HEK293 (cell line): ENCODE measurements at regions not wholly inside any gene's neighbourhood (a gene's known extent, or its start where the extent isn't known, plus 50 kb on each side); places are given as distances from the start of the nearest gene placed in this dataset.

Experiments used
- CTCF ChIA-PET: fragments of 350-600 bp; formaldehyde crosslinking; extraction: SDS; loops from one replicate; lab custom pipeline; 2021; ENCODE audit warnings: antibody characterized with exemption; lab: Yijun Ruan, JAX
- POLR2A ChIA-PET: fragments of 300-600 bp; formaldehyde crosslinking; extraction: SDS; loops from one replicate; lab custom pipeline; 2020; ENCODE audit warnings: antibody characterized with exemption, inconsistent platforms; lab: Yijun Ruan, JAX
- H3K27ac ChIP-seq: fragments of 200-500 bp; sonication (Bioruptor generic); 2 replicates; pipeline ENCODE4 v1.5.1; 2014; ENCODE audit warnings: low read depth, low read length, control low read depth, inconsistent platforms; ENCODE audit errors: extremely low read depth
- H3K36me3 ChIP-seq, 2 experiments: fragments of 200-500 bp in 1 of 2; sonication (Bioruptor generic) in 1 of 2; 1 replicate in 1 of 2; 2 replicates in 1 of 2; pipeline ENCODE4 v1.5.1; 2014 to 2017; ENCODE audit warnings: inconsistent platforms in 2 of 2, low read length in 2 of 2; ENCODE audit not compliant: control insufficient read depth in 2 of 2, insufficient read depth in 1 of 2
- H3K4me1 ChIP-seq: fragments of 200-500 bp; sonication (Bioruptor generic); 2 replicates; pipeline ENCODE4 v1.5.1; 2014; ENCODE audit warnings: mild to moderate bottlenecking, low read length, inconsistent platforms; ENCODE audit not compliant: control insufficient read depth, insufficient read depth
- H3K4me3 ChIP-seq: 2 replicates; pipeline ENCODE4 v1.5.1; 2011; ENCODE audit warnings: low read depth, mild to moderate bottlenecking, control low read depth, low read length, moderate library complexity
- H3K9me3 ChIP-seq: fragments of 200-500 bp; sonication (Bioruptor generic); 2 replicates; pipeline ENCODE4 v1.5.1; 2014; ENCODE audit warnings: low read depth, low read length, inconsistent platforms; ENCODE audit not compliant: control insufficient read depth, insufficient read depth
- HOXD13 ChIP-seq: sonication (generic); formaldehyde crosslinking; IDR thresholded peaks from 2 replicates; pipeline ENCODE4 v1.8.0; 2022; ENCODE audit warnings: missing genetic modification reagents, borderline replicate concordance
- MZF1 ChIP-seq: fragments of 450-650 bp; formaldehyde crosslinking; IDR thresholded peaks from 2 replicates; pipeline ENCODE4 v1.5.1; 2017; ENCODE audit warnings: missing biosample characterization, missing genetic modification characterization, borderline replicate concordance
- SETDB1 ChIP-seq: IDR thresholded peaks from one replicate; pipeline ENCODE4 v1.6.1; 2017; ENCODE audit warnings: mild to moderate bottlenecking, low read length, moderate library complexity, mixed read lengths; ENCODE audit not compliant: insufficient read length
- SP2 ChIP-seq: fragments of 450-650 bp; formaldehyde crosslinking; IDR thresholded peaks from 2 replicates; pipeline ENCODE4 v1.5.1; 2016; ENCODE audit warnings: missing biosample characterization, missing genetic modification characterization
- ZBTB17 ChIP-seq: fragments of 450-650 bp; formaldehyde crosslinking; IDR thresholded peaks from 2 replicates; pipeline ENCODE4 v1.5.1; 2016; ENCODE audit warnings: missing biosample characterization, missing genetic modification characterization
- ZBTB48 ChIP-seq: fragments of 450-650 bp; formaldehyde crosslinking; IDR thresholded peaks from 2 replicates; pipeline ENCODE4 v1.5.1; 2016; ENCODE audit warnings: missing biosample characterization, missing genetic modification characterization
- ZFP69B ChIP-seq: fragments of 450-650 bp; formaldehyde crosslinking; IDR thresholded peaks from 2 replicates; pipeline ENCODE4 v1.5.1; 2016; ENCODE audit warnings: missing biosample characterization, missing genetic modification characterization
- ZNF221 ChIP-seq: fragments of 450-650 bp; formaldehyde crosslinking; IDR thresholded peaks from 2 replicates; pipeline ENCODE4 v1.5.1; 2017; ENCODE audit warnings: missing biosample characterization, missing genetic modification characterization, borderline replicate concordance
- ZNF266 ChIP-seq: fragments of 450-650 bp; formaldehyde crosslinking; IDR thresholded peaks from 2 replicates; pipeline ENCODE4 v1.5.1; 2016; ENCODE audit warnings: missing biosample characterization, missing genetic modification characterization, low read depth
- ZNF280D ChIP-seq: fragments of 450-650 bp; formaldehyde crosslinking; IDR thresholded peaks from 2 replicates; pipeline ENCODE4 v1.5.1; 2016; ENCODE audit warnings: missing biosample characterization, missing genetic modification characterization
- ZNF311 ChIP-seq: fragments of 450-650 bp; formaldehyde crosslinking; IDR thresholded peaks from 2 replicates; pipeline ENCODE4 v1.5.1; 2017; ENCODE audit warnings: missing biosample characterization, missing genetic modification characterization, borderline replicate concordance
- ZNF433 ChIP-seq: fragments of 450-650 bp; formaldehyde crosslinking; IDR thresholded peaks from 2 replicates; pipeline ENCODE4 v1.5.1; 2016; ENCODE audit warnings: missing biosample characterization, missing genetic modification characterization, low read depth
- ZNF501 ChIP-seq: fragments of 450-650 bp; formaldehyde crosslinking; IDR thresholded peaks from 2 replicates; pipeline ENCODE4 v1.5.1; 2016; ENCODE audit warnings: missing biosample characterization, missing genetic modification characterization
- ZNF514 ChIP-seq: fragments of 450-650 bp; formaldehyde crosslinking; IDR thresholded peaks from 2 replicates; pipeline ENCODE4 v1.5.1; 2016; ENCODE audit warnings: missing biosample characterization, missing genetic modification characterization
- ZNF548 ChIP-seq: fragments of 450-650 bp; formaldehyde crosslinking; IDR thresholded peaks from 2 replicates; pipeline ENCODE4 v1.5.1; 2016; ENCODE audit warnings: missing biosample characterization, missing genetic modification characterization
- ZNF629 ChIP-seq: fragments of 450-650 bp; formaldehyde crosslinking; IDR thresholded peaks from 2 replicates; pipeline ENCODE4 v1.5.1; 2017; ENCODE audit warnings: missing biosample characterization, missing genetic modification characterization
- ZNF654 ChIP-seq: fragments of 450-650 bp; formaldehyde crosslinking; IDR thresholded peaks from 2 replicates; pipeline ENCODE4 v1.5.1; 2016; ENCODE audit warnings: low read depth, missing biosample characterization, missing genetic modification characterization
- ZNF670 ChIP-seq: fragments of 450-650 bp; formaldehyde crosslinking; IDR thresholded peaks from 2 replicates; pipeline ENCODE4 v1.5.1; 2016; ENCODE audit warnings: missing biosample characterization, missing genetic modification characterization, low read depth
- ZNF701 ChIP-seq: fragments of 450-650 bp; formaldehyde crosslinking; IDR thresholded peaks from 2 replicates; pipeline ENCODE4 v1.5.1; 2016; ENCODE audit warnings: missing biosample characterization, missing genetic modification characterization
- ZSCAN16 ChIP-seq: fragments of 450-650 bp; formaldehyde crosslinking; IDR thresholded peaks from 2 replicates; pipeline ENCODE4 v1.5.1; 2016; ENCODE audit warnings: missing biosample characterization, missing genetic modification characterization
- ZXDB ChIP-seq: fragments of 450-650 bp; formaldehyde crosslinking; IDR thresholded peaks from 2 replicates; pipeline ENCODE4 v1.5.1; 2016; ENCODE audit warnings: missing biosample characterization, missing genetic modification characterization
- TF ChIP-seq, protein P1 (sequence below): fragments of 450-650 bp; formaldehyde crosslinking; IDR thresholded peaks from 2 replicates; pipeline ENCODE4 v1.5.1; 2017; ENCODE audit warnings: missing biosample characterization, missing genetic modification characterization
- TF ChIP-seq, protein P2 (sequence below): fragments of 450-650 bp; formaldehyde crosslinking; IDR thresholded peaks from 2 replicates; pipeline ENCODE4 v1.5.1; 2017; ENCODE audit warnings: missing biosample characterization, missing genetic modification characterization
- TF ChIP-seq, protein P3 (sequence below): fragments of 450-650 bp; formaldehyde crosslinking; IDR thresholded peaks from 2 replicates; pipeline ENCODE4 v1.5.1; 2016; ENCODE audit warnings: missing biosample characterization, missing genetic modification characterization, borderline replicate concordance

- TF ChIP-seq, protein P1, sequence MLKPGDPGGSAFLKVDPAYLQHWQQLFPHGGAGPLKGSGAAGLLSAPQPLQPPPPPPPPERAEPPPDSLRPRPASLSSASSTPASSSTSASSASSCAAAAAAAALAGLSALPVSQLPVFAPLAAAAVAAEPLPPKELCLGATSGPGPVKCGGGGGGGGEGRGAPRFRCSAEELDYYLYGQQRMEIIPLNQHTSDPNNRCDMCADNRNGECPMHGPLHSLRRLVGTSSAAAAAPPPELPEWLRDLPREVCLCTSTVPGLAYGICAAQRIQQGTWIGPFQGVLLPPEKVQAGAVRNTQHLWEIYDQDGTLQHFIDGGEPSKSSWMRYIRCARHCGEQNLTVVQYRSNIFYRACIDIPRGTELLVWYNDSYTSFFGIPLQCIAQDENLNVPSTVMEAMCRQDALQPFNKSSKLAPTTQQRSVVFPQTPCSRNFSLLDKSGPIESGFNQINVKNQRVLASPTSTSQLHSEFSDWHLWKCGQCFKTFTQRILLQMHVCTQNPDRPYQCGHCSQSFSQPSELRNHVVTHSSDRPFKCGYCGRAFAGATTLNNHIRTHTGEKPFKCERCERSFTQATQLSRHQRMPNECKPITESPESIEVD (tag by site-specific recombination): no peak
- TF ChIP-seq ZNF514 (tag by site-specific recombination) (no peak), ZBTB17 (no peak), ZFP69B (no peak), ZBTB48 (tag by site-specific recombination) (no peak), ZSCAN16 (no peak)
Measured at GRCh38 chr4:170581969-170582368, 492.2 kb upstream of the AADAT start (continued).

DNA sequence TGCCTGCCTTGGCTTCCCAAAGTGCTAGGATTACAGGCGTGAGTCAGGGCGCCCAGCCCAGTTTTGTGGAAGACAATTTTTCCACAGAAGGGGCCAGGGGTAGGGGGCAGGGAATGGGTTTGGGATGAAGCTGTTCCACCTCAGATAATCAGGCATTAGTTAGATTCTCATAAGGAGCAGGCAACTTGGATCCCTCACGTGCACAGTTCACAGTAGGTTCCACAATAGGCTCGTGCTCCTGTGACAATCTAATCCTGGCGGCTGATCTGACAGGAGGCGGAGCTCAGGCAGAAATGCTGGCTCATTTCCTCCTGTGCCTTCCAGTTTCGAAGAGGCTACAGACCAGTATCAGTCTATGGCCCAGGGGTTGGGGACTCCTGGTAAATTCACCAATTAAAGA lies 491.6 kb upstream of the AADAT start:
- no peaks in the 10 kb centered on the region for H3K4me1 ChIP-seq
- TF ChIP-seq ZNF670 (tag by site-specific recombination) (no peak), HOXD13 (no peak), ZXDB (tag by site-specific recombination) (no peak), ZNF266 (tag by site-specific recombination) (no peak)
- no peak overlapping the region for H3K27ac ChIP-seq
- ChIA-PET POLR2A (no interaction called here), CTCF (no interaction called here)
- H3K4me3 ChIP-seq: no peak overlapping the region
- H3K9me3 ChIP-seq: no peaks in the 10 kb centered on the region
- H3K36me3 ChIP-seq: no peaks in the 10 kb centered on the region

DNA sequence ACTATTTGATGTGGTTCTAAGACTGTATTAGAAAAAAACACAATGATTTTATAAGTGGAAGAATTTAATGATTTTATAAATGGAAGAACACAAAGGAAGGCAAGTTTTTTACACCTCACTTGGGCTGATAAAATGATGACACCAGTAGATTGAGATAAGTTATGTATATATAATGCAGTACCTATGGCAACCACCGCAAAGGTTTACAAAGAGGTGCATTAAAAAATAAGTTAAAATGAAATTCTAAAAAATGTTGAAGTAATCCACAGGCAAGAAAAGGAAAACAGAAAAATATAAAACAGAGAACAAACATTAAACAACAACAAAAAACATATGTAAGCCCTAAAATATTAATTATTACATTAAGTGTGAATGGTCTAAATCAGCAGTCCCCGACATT lies 490.9 kb upstream of the AADAT start:
- Histone ChIP-seq H3K27ac (no peak overlapping the region), H3K36me3 (no peaks in the 10 kb centered on the region), H3K4me3 (no peak overlapping the region), H3K9me3 (no peaks in the 10 kb centered on the region), H3K4me1 (no peaks in the 10 kb centered on the region)
- CTCF ChIA-PET: no interaction called here
- no peak for TF ChIP-seq ZNF501 (tag by site-specific recombination)
- TF ChIP-seq, protein P2, sequence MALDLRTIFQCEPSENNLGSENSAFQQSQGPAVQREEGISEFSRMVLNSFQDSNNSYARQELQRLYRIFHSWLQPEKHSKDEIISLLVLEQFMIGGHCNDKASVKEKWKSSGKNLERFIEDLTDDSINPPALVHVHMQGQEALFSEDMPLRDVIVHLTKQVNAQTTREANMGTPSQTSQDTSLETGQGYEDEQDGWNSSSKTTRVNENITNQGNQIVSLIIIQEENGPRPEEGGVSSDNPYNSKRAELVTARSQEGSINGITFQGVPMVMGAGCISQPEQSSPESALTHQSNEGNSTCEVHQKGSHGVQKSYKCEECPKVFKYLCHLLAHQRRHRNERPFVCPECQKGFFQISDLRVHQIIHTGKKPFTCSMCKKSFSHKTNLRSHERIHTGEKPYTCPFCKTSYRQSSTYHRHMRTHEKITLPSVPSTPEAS: no peak
- no peak for TF ChIP-seq ZNF701
- no peak for TF ChIP-seq ZNF548 (tag by site-specific recombination)
- no peak for TF ChIP-seq ZNF280D (tag by site-specific recombination)
- TF ChIP-seq ZNF433 (tag by site-specific recombination): no peak
- TF ChIP-seq, protein P3, sequence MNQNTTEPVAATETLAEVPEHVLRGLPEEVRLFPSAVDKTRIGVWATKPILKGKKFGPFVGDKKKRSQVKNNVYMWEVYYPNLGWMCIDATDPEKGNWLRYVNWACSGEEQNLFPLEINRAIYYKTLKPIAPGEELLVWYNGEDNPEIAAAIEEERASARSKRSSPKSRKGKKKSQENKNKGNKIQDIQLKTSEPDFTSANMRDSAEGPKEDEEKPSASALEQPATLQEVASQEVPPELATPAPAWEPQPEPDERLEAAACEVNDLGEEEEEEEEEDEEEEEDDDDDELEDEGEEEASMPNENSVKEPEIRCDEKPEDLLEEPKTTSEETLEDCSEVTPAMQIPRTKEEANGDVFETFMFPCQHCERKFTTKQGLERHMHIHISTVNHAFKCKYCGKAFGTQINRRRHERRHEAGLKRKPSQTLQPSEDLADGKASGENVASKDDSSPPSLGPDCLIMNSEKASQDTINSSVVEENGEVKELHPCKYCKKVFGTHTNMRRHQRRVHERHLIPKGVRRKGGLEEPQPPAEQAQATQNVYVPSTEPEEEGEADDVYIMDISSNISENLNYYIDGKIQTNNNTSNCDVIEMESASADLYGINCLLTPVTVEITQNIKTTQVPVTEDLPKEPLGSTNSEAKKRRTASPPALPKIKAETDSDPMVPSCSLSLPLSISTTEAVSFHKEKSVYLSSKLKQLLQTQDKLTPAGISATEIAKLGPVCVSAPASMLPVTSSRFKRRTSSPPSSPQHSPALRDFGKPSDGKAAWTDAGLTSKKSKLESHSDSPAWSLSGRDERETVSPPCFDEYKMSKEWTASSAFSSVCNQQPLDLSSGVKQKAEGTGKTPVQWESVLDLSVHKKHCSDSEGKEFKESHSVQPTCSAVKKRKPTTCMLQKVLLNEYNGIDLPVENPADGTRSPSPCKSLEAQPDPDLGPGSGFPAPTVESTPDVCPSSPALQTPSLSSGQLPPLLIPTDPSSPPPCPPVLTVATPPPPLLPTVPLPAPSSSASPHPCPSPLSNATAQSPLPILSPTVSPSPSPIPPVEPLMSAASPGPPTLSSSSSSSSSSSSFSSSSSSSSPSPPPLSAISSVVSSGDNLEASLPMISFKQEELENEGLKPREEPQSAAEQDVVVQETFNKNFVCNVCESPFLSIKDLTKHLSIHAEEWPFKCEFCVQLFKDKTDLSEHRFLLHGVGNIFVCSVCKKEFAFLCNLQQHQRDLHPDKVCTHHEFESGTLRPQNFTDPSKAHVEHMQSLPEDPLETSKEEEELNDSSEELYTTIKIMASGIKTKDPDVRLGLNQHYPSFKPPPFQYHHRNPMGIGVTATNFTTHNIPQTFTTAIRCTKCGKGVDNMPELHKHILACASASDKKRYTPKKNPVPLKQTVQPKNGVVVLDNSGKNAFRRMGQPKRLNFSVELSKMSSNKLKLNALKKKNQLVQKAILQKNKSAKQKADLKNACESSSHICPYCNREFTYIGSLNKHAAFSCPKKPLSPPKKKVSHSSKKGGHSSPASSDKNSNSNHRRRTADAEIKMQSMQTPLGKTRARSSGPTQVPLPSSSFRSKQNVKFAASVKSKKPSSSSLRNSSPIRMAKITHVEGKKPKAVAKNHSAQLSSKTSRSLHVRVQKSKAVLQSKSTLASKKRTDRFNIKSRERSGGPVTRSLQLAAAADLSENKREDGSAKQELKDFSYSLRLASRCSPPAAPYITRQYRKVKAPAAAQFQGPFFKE (tag by site-specific recombination): no peak
- no peak for TF ChIP-seq ZNF311
- TF ChIP-seq SP2: no peak
- TF ChIP-seq SETDB1: no peak
- TF ChIP-seq ZNF629 (tag by site-specific recombination): no peak
- TF ChIP-seq ZNF221 (tag by site-specific recombination): no peak
- no peak for TF ChIP-seq ZBTB17
- TF ChIP-seq ZNF654: no peak
- TF ChIP-seq MZF1: no peak
- POLR2A ChIA-PET: no interaction called here
